ENCODE measurements at regions not wholly inside any gene's neighbourhood (a gene's known extent, or its start where the extent isn't known, plus 50 kb on each side); places are given as distances from the start of the nearest gene placed in this dataset.

GRCh38 chr13:63420685-63421084 lies 2005.0 kb upstream of the PCDH20 start:
- TF ChIP-seq POLR2AphosphoS5 (IDR thresholded peaks at IDR 0.05; ENCODE audit: borderline replicate concordance, low read depth, low read length) (no peak), EZH2 (IDR thresholded peaks at IDR 0.05) (no peak)
